ENCODE measurements at regions not wholly inside any gene's neighbourhood (a gene's known extent, or its start where the extent isn't known, plus 50 kb on each side); places are given as distances from the start of the nearest gene placed in this dataset.

GRCh38 chr2:150156415-150156814, 331.1 kb downstream of the RND3 start:
- TF ChIP-seq CTCF (conservative IDR thresholded peaks at IDR 0.05) = no peak
- H3K27ac ChIP-seq = no peak overlapping the region

GRCh38 chr2:150154308-150154797, 333.1 kb downstream of the RND3 start:
- no peak for TF ChIP-seq CTCF (conservative IDR thresholded peaks at IDR 0.05)
- TF ChIP-seq ZFX (IDR thresholded peaks at IDR 0.05) = no peak
- H3K27ac ChIP-seq = no peak overlapping the region

- TF ChIP-seq ZFX (IDR thresholded peaks at IDR 0.05) (no peak), CTCF (conservative IDR thresholded peaks at IDR 0.05) (no peak)
- H3K27ac ChIP-seq = no peak overlapping the region
Observed at GRCh38 chr2:150153646-150154307, 333.7 kb downstream of the RND3 start.

- no peak overlapping the region for H3K27ac ChIP-seq
- TF ChIP-seq CTCF (conservative IDR thresholded peaks at IDR 0.05) (no peak), ZFX (IDR thresholded peaks at IDR 0.05) (no peak)
Observed at GRCh38 chr2:150152230-150152629, 335.2 kb downstream of the RND3 start.

- no peak for TF ChIP-seq CTCF (conservative IDR thresholded peaks at IDR 0.05)
- no peak for TF ChIP-seq ZFX (IDR thresholded peaks at IDR 0.05)
- H3K27ac ChIP-seq = no peak overlapping the region
Observed at GRCh38 chr2:150150144-150150543, 337.3 kb downstream of the RND3 start.

GRCh38 chr2:150147889-150148683, 339.4 kb downstream of the RND3 start:
- TF ChIP-seq CTCF (conservative IDR thresholded peaks at IDR 0.05) (no peak), ZFX (IDR thresholded peaks at IDR 0.05) (no peak)
- no peak overlapping the region for H3K27ac ChIP-seq

GRCh38 chr2:150146879-150147278, 340.6 kb downstream of the RND3 start:
- TF ChIP-seq ZFX (IDR thresholded peaks at IDR 0.05) = no peak
- TF ChIP-seq CTCF (conservative IDR thresholded peaks at IDR 0.05) = no peak
- H3K27ac ChIP-seq = no peak overlapping the region

Measured in C4-2B (cell line).